Activated gamma-delta T cell (primary cell): ENCODE measurements at regions not wholly inside any gene's neighbourhood (a gene's known extent, or its start where the extent isn't known, plus 50 kb on each side); places are given as distances from the start of the nearest gene placed in this dataset.

Source experiments
- DNase-seq: peaks from one replicate; lab custom pipeline; 2025; lab: John Stamatoyannopoulos, UW

GRCh38 chr4:151887031-151887815 lies 126.4 kb upstream of the GATB start:
- DNase-seq: no peak

GRCh38 chr4:151885123-151885522 lies 124.3 kb upstream of the GATB start:
- no peak for DNase-seq

- no peak for DNase-seq
These were observed 122.9 kb upstream of the GATB start for GRCh38 chr4:151883747-151884146.

- no peak for DNase-seq
These were observed 121.4 kb upstream of the GATB start for GRCh38 chr4:151882072-151882803.

DNA sequence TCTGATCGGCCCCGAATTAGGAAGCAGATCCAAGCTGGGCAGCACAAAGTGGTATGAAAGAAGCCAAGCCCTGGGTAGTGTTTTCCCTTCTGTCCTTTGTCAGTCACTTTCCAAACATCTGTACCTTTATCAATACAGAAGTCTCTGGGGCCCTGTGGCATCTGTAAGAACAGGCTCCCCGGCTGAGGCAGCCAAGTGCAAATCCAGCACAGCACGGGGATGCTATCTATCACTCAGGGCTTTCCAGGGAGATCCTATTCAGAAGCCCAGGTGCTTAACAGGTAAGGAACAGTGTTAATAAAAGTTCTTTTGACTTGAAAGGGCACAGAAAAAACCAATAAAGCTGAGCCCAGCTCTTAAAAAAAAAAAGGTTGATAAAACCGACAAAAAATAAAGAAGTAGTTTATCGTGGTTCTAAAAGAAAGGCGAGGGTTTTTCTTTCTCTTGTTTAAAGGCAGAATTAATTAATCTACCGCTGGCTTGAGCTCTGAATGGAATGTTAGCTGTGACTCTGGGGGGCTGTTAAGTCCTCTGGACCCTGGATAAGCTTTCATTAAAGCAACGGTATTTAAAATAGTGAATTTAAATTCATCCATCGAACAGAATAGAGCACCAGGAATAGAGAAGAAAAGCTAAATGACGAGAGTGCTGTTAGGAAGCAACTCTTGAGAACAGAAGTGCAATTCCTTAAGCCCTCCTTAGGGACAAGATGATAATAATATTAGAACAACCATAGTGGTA lies 119.1 kb upstream of the GATB start:
- DNase-seq: no peak

GRCh38 chr4:151876381-151876988 lies 115.7 kb upstream of the GATB start:
- no peak for DNase-seq

DNA sequence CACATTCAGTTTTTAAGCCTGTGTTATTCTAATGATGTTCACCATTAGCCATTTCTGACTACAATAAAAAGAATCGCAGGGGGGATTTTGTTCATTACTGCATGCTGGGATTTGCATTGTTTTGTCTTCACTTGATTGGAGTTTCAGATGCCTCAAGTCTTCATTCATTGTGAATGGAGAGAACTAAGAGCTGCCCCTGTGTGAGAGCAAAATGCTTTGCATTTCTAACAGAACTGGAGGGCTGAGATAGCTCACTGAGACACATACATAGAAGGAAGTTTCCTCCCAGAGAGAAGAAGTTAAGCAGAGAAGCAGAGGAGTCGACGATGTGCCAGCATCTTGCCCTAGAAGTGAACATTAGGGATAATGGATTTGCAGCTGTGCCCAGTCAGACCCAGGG lies 113.5 kb upstream of the GATB start:
- no peak for DNase-seq

DNA sequence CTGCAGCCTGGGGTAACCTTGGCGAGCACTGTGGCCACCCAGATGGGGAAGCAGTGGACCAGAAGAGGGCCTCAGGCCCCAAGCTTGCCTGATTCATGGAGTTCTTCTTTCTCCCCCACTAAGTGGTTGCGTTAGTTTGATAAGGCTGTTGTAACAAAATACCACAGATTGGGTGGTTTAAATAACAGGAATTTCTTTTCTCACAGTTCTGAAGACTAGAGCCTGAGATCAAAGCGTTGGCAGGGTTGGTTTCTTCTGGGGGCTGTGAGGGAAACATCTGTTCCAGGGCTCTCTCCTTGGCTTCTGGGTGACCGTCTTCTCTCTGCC lies 105.7 kb upstream of the GATB start:
- no peak for DNase-seq

DNA sequence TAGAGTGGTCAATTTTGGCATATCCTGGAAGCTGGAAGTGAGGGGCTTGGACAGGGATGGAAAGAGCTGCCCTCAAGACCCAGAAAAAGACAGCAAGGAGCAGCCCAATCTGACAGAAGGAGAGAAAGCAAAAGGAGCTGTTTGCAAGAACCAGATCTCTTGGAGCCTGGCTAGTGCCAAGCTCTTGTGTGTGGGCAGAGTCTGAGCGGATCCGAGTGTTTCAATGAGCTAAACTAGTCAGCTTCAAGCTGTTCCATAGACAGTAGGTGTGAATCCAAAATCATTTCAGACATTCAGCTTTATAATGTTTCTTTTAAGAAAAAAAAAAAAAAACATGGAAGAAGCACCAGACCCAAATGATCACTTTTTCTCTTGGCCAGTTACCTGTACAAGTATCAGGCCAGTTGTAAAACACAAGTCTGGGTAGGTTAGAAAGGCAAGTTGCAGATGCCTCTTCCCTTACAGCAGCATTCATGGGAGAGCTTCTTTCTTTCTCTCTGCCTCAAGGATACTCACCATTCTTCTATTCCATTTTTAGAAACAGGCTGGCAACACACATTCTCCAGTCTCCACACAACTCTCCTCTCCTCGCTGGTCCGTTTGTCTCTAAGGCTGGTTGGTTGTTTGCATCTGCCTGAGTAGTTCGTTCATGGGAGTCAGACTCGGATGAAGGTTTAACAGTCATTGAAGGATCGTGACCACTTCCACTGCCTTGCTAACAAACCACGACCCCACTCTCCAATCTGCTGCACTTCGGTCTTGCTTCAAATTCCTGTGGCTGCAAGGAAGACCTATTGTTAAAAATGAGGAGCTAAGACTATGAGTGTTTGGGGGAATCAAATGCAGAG lies 105.2 kb upstream of the GATB start:
- no peak for DNase-seq

- DNase-seq: no peak
These were observed 104.5 kb upstream of the GATB start for GRCh38 chr4:151865312-151865711.

DNA sequence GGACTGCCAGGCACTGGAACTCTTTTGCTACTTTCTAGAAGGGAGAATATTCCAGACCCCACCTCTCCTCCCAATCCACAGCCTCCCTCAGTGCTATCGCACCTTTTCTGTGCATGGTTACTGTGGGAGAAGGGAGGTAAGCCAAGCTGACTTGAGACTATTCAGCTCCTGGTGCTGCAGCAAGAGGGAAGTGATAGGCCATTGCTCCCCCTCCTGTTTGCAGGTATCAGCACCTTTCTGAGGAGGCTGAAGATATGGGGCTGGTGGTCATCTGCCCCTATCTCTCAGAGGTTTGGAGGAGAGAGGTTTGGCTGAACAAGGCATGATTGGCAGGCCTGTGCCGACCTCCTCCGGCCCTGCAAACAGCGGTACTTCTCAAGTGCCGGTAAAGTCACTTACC lies 103.3 kb upstream of the GATB start:
- DNase-seq: no peak

DNA sequence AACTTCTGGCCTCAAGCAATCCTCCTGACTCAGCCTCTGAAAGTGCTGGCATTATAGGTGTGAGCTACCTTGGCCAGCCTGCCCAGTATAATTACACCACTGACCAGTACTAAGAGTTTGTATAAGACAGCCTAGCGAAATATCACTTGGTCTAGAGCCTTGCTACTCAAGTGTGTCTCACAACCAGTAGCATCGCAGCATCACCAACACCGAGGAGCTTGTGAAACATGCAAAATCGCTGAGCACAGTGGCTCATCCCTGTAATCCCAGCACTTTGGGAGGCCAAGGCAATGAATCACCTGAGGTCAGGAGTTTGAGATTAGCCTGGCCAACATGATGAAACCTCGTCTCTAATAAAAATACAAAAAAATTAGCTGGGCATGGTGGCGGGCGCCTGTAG lies 102.0 kb upstream of the GATB start:
- DNase-seq: no peak

DNA sequence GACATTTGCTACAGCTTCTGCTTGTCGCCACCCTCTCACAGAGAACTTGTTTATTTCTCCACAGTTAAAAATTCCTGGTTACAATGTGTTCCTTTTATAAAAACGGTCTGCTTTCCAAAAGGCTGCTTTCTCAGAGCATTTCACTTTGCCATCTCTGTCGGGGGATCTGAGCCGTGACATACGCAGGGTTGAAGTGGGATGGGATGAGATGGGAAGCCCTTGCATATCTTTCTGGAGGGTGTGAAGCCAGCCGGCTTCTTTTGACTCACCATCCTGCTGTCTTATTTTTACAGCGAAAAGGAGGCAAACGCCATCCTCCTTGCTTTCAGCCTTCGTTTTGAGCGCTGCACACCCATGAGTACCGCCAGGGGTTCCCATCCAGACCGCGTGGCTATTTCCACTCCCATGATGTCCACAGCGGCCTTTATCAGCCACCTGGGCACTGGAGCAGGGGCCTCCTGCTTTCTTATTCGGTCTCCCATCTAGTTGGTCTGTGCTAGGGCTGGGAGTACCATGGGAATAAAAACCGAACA lies 99.8 kb upstream of the GATB start:
- DNase-seq: no peak

- DNase-seq: no peak
These were observed 98.8 kb upstream of the GATB start for GRCh38 chr4:151859641-151860040.

- DNase-seq: no peak
These were observed 97.5 kb upstream of the GATB start for GRCh38 chr4:151858356-151858755.

DNA sequence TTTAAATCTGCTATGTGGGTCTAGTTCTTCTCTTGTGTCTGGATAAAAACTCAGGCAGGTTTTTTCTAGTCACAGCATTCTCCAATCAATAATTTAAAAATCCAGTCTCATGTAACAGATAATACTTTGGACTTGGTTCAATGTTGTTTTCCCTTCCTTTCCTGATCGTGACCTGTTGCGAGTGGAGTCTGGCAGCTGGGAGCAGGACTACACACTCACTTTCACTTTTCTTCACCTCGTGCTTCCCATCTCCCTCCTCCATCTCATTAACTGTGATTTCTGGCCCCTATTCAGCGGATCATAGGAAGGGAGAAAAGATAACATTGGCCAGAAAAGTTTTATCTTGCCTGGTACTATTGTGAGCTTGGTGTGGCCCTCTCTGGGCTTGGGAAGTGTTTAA lies 96.6 kb upstream of the GATB start:
- DNase-seq: no peak

- DNase-seq: no peak
These were observed 94.9 kb upstream of the GATB start for GRCh38 chr4:151855747-151856146.

GRCh38 chr4:151854731-151855130 lies 93.9 kb upstream of the GATB start:
- DNase-seq: no peak

DNA sequence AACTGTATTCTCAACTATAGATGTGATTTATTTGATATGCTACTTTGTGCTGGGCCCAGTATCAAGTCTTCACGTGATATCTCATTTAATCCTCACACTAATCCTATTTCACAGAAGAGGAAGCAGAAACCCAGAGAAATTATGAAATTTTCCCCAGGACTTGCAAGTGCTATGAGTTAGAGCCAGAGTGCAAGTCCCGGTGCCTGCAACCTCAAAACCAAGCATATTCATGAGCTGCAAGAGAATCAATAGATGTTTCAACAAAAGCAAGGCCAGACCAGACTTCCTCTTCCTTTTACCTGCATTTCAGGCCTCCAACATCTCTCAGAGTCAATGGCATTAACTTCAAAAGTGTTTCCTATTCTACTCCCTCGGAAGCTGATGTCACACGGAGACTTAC lies 92.2 kb upstream of the GATB start:
- DNase-seq: no peak

DNA sequence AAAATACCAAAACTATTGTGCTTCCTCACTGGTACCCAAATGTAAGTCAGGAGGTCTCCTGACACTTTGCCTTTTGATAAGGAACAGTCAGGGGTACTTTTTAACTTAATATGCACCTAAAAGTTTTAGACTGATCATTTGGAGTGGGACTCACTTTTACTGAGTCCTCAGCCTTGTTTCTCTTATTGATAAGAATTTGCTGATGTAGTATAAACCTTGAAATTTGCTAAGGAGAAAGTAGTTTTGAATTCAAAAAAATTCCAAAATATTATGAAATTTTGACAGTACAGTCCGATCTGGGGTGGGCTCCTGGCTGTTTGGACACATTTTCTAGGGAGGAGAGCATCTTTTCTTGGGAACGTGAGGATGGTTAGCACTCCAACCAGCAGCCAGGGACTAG lies 91.4 kb upstream of the GATB start:
- no peak for DNase-seq

DNA sequence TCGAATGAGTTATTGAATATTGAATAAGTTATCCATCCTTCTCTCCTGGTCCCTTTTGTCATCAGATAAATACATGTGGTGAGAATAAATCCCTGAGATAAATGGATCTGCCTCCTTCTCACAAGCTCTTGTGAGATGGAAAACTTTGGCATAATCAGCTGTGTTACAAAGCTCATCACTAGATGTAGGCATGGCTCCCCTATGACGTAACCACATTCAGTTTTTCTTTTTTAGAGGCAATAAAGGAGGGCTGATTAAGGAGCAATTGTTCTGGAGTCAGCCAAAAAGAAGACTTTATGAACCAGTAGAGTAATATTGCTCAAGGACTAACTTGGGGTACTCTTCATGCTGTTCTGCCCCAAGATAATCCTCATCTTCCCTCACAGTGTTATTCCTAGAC lies 90.5 kb upstream of the GATB start:
- DNase-seq: no peak
